Neural cell (in vitro differentiated cells): ENCODE measurements at regions not wholly inside any gene's neighbourhood (a gene's known extent, or its start where the extent isn't known, plus 50 kb on each side); places are given as distances from the start of the nearest gene placed in this dataset.

Experiments used
- EP300 ChIP-seq: fragments of 450-650 bp; conservative IDR thresholded peaks from 2 replicates; pipeline ENCODE4 v1.6.1; 2014; ENCODE audit warnings: antibody characterized with exemption, mild to moderate bottlenecking, moderate library complexity; ENCODE audit not compliant: poor library complexity, severe bottlenecking
- EZH2 ChIP-seq: fragments of 200-600, 300-800 bp; shearing (Covaris generic), sonication (generic); IDR thresholded peaks from 2 replicates; pipeline ENCODE4 v1.6.1; 2014; ENCODE audit warnings: antibody characterized with exemption, low read length, borderline replicate concordance, mild to moderate bottlenecking; ENCODE audit not compliant: insufficient read depth, poor library complexity, severe bottlenecking
- MXI1 ChIP-seq: fragments of 450-650 bp; conservative IDR thresholded peaks from 2 replicates; pipeline ENCODE4 v1.6.1; 2014; ENCODE audit warnings: antibody characterized with exemption, mild to moderate bottlenecking; ENCODE audit not compliant: poor library complexity, severe bottlenecking
- POLR2AphosphoS5 ChIP-seq: IDR thresholded peaks from 2 replicates; pipeline ENCODE4 v1.6.1; 2012
- RAD21 ChIP-seq: fragments of 450-650 bp; conservative IDR thresholded peaks from 2 replicates; pipeline ENCODE4 v1.6.1; 2014; ENCODE audit warnings: antibody characterized with exemption, mild to moderate bottlenecking, moderate library complexity
- SMC3 ChIP-seq: fragments of 450-650 bp; conservative IDR thresholded peaks from 2 replicates; pipeline ENCODE4 v1.6.1; 2014; ENCODE audit warnings: antibody characterized with exemption, mild to moderate bottlenecking, moderate library complexity; ENCODE audit not compliant: poor library complexity
- TAF1 ChIP-seq: IDR thresholded peaks from 2 replicates; pipeline ENCODE4 v1.6.1; 2012; ENCODE audit warnings: low read depth
- TF ChIP-seq, protein P1 (sequence below): fragments of 450-650 bp; IDR thresholded peaks from 2 replicates; pipeline ENCODE4 v1.5.1; 2014; ENCODE audit warnings: antibody characterized with exemption, mild to moderate bottlenecking, moderate library complexity; ENCODE audit not compliant: poor library complexity, severe bottlenecking
- TF ChIP-seq, protein P2 (sequence below): IDR thresholded peaks from 2 replicates; pipeline ENCODE4 v1.6.1; 2012; ENCODE audit warnings: borderline replicate concordance

DNA sequence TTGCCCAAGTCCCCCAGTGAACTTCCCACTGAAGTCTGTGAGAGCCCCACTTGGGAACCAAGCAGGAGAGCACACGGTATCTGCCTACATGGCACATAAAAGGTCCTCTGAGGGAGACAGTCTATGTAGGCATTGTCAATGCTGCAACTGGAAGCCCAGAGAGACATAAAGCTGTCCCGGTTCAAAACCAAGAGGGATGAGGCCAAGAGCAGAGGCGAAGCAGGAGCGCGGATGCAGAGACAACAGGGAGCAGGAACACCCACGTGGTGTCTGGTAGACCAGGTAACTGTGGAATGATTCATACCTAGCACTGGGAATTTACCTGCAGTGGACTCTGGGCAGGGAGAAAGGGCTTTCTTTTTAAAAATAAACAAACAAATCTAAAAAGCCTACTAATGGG is 233.1 kb upstream of the SOX11 start:
- TF ChIP-seq, protein P1, sequence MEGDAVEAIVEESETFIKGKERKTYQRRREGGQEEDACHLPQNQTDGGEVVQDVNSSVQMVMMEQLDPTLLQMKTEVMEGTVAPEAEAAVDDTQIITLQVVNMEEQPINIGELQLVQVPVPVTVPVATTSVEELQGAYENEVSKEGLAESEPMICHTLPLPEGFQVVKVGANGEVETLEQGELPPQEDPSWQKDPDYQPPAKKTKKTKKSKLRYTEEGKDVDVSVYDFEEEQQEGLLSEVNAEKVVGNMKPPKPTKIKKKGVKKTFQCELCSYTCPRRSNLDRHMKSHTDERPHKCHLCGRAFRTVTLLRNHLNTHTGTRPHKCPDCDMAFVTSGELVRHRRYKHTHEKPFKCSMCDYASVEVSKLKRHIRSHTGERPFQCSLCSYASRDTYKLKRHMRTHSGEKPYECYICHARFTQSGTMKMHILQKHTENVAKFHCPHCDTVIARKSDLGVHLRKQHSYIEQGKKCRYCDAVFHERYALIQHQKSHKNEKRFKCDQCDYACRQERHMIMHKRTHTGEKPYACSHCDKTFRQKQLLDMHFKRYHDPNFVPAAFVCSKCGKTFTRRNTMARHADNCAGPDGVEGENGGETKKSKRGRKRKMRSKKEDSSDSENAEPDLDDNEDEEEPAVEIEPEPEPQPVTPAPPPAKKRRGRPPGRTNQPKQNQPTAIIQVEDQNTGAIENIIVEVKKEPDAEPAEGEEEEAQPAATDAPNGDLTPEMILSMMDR, result no peak
- TF ChIP-seq EZH2, result no peak
- TF ChIP-seq POLR2AphosphoS5, result no peak
- TF ChIP-seq RAD21, result no peak
- TF ChIP-seq SMC3, result no peak
- no peak for TF ChIP-seq EP300
- TF ChIP-seq TAF1, result no peak
- TF ChIP-seq, protein P2, sequence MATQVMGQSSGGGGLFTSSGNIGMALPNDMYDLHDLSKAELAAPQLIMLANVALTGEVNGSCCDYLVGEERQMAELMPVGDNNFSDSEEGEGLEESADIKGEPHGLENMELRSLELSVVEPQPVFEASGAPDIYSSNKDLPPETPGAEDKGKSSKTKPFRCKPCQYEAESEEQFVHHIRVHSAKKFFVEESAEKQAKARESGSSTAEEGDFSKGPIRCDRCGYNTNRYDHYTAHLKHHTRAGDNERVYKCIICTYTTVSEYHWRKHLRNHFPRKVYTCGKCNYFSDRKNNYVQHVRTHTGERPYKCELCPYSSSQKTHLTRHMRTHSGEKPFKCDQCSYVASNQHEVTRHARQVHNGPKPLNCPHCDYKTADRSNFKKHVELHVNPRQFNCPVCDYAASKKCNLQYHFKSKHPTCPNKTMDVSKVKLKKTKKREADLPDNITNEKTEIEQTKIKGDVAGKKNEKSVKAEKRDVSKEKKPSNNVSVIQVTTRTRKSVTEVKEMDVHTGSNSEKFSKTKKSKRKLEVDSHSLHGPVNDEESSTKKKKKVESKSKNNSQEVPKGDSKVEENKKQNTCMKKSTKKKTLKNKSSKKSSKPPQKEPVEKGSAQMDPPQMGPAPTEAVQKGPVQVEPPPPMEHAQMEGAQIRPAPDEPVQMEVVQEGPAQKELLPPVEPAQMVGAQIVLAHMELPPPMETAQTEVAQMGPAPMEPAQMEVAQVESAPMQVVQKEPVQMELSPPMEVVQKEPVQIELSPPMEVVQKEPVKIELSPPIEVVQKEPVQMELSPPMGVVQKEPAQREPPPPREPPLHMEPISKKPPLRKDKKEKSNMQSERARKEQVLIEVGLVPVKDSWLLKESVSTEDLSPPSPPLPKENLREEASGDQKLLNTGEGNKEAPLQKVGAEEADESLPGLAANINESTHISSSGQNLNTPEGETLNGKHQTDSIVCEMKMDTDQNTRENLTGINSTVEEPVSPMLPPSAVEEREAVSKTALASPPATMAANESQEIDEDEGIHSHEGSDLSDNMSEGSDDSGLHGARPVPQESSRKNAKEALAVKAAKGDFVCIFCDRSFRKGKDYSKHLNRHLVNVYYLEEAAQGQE, result no peak
- no peak for TF ChIP-seq MXI1
